Keratinocyte (primary cell): ENCODE measurements at regions not wholly inside any gene's neighbourhood (a gene's known extent, or its start where the extent isn't known, plus 50 kb on each side); places are given as distances from the start of the nearest gene placed in this dataset.

ENCODE experiments used
- EZH2 ChIP-seq: IDR thresholded peaks from one replicate; pipeline ENCODE4 v1.6.1; 2012; ENCODE audit warnings: inconsistent platforms, mild to moderate bottlenecking, low read length, moderate library complexity
- TF ChIP-seq, protein P1 (sequence below), 3 experiments: IDR thresholded peaks in 1 of 3; conservative IDR thresholded peaks in 1 of 3; optimal IDR thresholded peaks in 1 of 3; 2 replicates in 2 of 3; 3 replicates in 1 of 3; pipeline versions ENCODE3 to v1.5.1; 2011; ENCODE audit warnings: low read length in 3 of 3, mild to moderate bottlenecking in 3 of 3, moderate library complexity in 2 of 3, control low read depth in 1 of 3, inconsistent platforms in 1 of 3; ENCODE audit not compliant: insufficient read depth in 2 of 3; ENCODE audit errors: extremely low read depth in 1 of 3

DNA sequence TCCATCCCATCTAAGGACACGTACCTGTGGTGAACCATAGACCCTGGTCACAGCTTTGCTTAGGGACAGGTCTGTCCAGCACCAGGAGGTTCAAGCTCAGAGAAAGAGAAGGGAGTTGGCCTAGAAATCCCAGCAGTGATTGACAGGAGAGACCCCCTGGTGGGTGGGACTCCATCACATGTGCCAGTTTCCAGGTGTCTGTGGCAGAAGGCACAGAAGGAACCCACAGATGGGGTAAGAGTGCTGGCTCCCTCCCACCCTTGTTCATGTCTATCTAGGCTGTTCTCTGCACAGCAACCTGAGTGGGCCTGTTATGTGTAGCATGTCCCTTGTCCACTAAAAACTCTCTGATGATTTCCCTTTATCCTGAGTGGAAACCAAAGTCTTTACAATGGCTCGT is 54.0 kb upstream of the GRB10 start:
- TF ChIP-seq, protein P1, sequence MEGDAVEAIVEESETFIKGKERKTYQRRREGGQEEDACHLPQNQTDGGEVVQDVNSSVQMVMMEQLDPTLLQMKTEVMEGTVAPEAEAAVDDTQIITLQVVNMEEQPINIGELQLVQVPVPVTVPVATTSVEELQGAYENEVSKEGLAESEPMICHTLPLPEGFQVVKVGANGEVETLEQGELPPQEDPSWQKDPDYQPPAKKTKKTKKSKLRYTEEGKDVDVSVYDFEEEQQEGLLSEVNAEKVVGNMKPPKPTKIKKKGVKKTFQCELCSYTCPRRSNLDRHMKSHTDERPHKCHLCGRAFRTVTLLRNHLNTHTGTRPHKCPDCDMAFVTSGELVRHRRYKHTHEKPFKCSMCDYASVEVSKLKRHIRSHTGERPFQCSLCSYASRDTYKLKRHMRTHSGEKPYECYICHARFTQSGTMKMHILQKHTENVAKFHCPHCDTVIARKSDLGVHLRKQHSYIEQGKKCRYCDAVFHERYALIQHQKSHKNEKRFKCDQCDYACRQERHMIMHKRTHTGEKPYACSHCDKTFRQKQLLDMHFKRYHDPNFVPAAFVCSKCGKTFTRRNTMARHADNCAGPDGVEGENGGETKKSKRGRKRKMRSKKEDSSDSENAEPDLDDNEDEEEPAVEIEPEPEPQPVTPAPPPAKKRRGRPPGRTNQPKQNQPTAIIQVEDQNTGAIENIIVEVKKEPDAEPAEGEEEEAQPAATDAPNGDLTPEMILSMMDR (optimal IDR thresholded peaks at IDR 0.05 in 1 of 3, IDR thresholded peaks at IDR 0.05 in 1 of 3, conservative IDR thresholded peaks at IDR 0.05 in 1 of 3; ENCODE audit: extremely low read depth in 1 of 3, insufficient read depth in 2 of 3, low read length in 3 of 3), result no peak
- no peak for TF ChIP-seq EZH2
